Activated naive CD4-positive, alpha-beta T cell (primary cell): ENCODE measurements at regions not wholly inside any gene's neighbourhood (a gene's known extent, or its start where the extent isn't known, plus 50 kb on each side); places are given as distances from the start of the nearest gene placed in this dataset.

Experiments
- DNase-seq, 4 experiments: peaks; one replicate each; lab custom pipeline; 2025; lab: John Stamatoyannopoulos, UW

DNA sequence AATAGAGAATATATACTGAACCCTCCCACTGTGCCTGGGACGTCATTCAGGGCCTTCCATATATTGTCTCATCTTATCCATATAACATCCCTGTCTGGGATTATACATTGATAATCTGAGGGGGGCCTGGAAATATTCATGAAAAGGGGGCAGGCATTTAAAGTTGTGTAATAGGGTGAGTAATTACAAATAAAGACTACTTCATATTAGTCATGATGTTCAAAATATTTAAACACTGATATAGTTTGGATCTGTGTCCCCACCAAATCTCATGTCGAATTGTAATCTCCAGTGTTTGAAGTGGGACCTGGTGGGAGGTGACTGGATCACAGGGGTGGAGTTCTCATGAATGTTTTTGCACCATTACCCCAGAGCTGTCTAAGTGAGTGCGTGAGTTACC, 97.8 kb downstream of the AQP9 start:
- no peak for DNase-seq

DNA sequence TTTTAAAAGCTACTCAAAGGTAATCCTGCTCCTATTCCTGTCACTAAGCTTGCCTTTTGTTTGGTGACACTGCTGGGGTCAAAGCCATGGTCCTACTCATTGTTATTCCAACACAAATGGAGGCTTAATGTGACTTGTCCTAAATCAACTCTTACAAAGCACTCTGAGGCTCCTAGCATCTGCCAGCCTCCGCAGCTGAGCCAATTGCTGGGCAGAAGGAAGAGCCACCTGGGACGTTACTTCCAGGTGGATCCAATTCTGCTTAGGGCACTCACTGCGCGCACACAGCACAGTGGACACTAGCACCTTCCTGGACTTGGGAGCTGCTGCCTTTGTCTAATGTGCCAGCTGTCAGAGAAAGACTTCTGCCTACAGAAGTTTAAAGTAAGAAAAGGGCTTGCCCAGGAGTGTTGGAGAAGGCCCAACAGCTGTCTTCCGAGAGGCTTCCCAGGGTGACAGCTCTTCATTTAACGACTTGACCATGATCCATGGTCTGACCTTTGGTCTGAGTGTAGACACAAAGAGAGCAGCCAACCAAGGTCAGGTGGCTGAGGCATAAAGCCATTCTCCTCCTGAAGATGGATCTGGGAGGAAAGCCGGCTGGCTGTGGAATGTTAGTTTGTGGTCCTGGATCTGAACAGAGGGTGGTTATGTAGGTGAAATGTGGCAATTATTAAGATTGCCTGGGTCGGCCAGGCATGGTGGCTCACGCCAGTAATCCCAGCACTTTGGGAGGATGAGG, 102.2 kb downstream of the AQP9 start:
- no peak for DNase-seq

DNA sequence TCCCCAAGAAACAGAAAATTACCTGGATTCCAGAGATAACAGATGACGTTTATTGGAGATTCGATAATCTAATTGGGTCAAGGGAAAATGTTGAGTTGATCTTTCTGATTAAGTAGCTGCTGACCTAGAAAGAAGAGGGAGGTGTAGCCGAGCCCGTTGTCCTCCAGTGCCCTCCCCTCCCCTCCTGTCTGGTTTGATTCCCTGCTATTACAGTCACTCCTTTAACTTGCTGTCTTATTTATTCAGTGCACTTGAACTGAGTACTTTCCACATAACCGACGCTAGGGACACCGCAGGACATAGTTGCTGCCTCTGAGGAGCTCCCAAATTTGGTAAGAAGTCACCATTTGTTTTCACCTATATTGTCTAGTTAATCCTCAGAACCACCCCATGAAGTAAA, 103.7 kb downstream of the AQP9 start:
- DNase-seq, result no peak

DNA sequence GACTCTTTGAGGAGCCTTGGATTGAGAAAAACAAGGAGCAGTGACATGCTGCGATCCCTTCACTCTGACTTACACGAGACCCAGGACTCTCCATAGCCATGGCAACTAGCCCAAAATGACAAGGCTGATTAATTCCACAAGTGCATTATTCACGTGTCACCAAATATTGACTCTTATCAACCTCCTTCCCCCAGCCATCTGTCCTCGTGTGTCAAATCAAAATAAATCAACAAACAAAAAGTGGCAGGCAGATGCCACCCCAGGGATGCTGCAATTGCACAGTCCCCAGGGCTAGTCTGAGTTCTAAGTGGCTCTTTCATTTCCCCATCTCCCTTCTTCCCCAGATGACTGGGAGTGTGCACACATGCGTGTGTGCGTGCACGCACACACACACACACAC, 104.9 kb downstream of the AQP9 start:
- DNase-seq, result no peak

DNA sequence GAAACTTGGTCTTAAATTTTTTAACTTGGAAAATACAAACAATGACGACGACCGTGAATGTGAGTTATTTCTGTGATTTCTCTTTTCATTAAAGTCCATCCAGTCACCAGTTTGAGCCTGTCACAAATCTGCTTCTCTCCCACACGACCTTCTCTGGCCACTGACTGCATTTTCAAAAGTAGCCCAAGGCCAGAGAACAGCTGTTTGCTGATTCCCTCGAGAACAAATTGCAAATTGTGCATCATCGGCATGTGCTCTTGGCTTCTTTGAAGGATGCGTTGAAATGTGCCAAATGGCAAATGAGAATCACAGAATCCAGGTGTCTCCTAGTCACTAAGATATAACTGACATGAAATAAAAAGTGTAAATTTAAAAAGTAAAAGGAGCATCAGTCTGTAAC, 106.4 kb downstream of the AQP9 start:
- DNase-seq, result no peak

DNA sequence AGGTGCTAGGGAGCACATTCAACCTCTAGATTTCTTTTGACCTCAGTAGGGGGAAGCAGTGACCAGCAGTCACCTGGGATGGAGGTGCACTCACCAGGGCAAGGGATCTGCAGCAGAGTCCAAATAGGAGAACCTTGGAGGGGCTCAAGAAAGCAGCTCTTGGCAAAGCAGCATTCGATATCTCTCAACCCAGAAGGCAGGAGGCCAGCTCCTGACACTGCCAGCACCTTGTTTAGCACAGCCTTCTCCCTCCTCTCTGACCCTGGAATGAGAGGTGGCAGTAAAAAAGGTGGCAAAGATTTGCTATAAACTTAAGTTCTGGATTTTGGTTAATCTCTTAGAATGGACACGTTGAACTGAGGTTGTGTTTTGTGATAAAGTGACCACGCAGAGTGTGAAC, 107.9 kb downstream of the AQP9 start:
- DNase-seq, result no peak

DNA sequence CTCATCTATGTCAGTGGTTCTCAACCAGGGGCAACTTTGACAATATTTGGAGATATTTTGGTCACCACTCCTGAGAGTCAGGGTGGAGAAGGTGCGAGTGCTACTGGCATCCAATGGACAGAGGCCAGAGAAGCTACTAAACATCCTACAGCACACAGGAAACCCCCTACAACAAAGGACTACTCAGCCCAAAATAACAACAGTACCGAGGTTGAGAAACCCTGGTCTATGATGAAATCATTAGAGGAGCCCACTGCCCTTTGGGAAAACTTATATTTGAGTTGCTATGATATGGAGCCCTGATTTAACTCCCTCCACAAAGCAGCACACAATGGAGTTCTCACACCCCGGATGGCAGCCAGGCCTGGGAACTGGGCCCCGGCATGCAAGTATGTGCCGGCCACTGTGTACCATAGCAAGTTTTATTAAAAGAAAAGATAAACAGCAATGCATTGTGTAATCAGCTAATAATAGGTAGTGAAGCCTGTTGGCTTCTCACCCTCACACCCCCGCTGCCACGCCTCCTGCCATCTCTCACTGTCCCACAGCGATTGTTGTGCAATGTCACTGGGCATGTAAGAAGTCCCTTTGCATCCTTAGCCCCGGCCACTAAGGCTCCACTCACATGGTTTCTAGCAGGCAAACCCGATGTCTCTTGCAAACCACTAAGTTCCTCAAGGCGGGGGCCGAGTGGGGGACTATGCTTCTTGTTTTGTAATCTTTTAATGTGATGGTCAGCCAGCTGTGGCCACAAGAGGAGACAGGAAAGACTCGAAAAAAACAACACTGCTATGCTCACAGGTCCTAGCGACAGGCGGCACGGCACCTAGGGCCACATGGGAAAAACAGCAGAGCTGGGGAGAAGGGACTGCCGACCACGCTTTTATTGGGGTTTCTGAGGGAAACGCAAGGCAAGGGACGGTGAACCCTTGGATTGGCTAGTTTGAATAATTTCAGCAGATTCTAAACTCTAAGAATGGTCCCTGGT, 110.0 kb downstream of the AQP9 start:
- no peak for DNase-seq

DNA sequence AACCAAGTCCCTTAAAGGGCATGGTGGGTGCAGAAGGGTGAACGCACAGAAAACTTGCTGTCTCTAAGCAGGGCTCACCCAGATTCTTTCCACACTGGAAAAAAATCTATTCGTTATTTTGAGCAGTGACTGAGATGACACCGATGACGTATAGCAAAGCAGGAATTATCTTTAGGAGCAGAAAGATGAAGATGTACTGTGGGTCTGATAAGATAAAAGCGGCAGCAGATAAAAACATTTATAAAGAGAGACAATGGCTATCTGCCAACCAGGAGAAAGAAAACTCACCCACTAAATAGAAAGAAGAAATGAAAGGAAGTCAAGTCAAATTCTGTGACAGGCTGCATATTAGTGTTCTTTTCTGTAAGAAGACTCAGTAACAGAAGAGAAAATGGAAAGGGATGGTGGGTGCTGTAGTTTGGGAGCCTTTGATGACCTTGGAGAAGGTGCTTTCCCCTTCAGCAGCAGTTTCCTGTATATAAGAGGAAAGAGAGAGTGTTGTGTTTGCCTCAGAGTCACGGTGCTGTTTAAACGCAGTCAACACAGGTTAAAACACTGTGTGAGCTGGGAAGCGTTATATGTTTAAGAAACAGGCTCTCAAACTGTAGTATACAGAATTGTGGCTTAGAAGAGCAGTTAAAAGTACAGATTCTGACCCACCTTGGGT, 111.6 kb downstream of the AQP9 start:
- no peak for DNase-seq

DNA sequence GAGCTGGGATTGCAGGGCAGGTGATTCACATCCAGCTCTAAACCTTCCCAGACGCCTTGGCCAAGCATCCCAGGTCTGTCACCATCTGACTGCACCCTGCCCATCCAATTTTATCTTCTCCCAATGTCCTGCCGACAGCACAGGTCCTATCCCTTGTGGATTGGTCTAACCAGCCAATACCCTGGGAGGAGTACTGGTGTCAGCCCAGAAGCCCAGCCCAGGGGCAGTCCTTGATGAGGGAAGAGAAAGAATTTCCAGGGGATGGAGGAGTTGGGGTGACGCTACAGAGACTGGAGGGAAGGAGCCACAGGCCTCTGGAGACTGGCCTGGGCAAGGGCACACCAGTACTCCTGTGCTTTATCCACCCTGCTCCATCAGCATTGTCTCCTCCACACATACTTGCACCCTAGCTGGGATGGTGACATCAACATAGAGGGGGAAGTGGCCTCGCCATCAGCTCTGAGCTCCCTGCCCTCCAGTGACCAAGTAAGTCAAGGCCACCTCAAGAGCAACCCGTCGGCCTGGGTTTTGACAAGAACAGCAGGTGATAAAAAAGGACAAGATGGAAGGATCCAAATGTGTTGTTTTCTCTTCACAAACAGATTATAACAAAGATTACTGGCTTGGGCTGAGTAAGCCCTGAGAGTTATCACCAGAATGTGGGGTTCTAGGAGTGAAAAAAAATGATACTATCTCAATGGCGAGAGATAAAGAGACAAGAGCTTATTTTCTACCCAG, 114.6 kb downstream of the AQP9 start:
- no peak for DNase-seq

DNA sequence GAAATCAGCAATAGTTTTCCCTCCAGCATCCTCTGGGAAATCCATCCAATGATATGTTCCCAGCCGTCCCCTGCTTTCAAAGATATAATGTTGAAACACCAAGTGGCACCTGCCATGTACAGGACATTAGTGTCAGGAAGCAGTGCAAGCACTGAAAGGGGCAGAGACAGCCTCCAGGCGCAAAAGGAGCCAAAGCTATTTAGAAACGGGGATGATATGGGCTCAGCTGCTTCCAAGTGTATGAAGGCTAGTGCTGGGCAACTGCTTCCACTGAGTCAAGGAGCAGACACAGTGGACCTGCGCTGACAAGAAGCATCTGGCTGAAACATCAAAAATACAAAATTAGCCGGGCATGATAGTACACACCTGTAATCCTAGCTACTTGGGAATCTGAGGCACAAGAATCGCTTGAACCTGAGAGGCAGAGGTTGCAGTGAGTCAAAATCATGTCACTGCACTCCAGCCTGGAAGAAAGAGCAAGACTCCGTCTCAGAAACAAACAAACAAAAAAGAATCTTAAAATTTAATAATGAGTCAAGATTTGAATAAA, 119.7 kb downstream of the AQP9 start:
- no peak for DNase-seq

DNA sequence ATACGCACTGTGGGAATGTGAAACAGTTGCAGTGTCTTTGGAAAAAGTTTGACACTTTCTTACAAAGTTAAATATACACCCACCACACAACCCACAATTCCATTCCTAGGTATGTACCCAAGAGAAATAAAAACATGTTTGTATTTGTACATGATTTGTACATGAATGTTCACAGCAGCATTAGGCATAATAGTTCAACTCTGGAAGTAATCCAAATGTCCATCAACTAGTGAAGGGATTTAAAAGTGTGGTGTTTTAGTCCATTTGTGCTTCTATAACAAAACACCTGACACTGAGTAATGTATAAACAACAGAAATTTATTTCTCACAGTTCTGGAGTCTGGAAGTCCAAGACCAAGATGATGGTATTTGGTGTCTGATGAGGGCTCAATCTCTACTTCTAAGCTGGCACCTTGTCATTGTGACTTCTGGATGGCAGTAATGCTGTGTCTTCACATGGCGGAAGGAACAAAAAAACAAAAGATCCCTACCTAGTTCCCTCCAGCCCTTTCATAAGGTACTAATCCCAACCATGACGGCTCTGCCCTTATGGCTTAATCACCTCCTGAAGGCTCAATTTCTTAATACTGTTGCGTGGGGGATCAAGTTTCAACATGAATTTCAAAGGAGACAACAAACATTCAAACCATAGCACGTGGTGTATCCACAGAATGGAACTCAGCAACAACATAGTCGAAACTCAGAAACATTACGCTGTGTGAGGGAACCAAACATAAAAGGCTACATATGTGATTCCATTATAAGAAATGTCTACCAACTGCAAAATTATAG, 120.5 kb downstream of the AQP9 start:
- no peak for DNase-seq

DNA sequence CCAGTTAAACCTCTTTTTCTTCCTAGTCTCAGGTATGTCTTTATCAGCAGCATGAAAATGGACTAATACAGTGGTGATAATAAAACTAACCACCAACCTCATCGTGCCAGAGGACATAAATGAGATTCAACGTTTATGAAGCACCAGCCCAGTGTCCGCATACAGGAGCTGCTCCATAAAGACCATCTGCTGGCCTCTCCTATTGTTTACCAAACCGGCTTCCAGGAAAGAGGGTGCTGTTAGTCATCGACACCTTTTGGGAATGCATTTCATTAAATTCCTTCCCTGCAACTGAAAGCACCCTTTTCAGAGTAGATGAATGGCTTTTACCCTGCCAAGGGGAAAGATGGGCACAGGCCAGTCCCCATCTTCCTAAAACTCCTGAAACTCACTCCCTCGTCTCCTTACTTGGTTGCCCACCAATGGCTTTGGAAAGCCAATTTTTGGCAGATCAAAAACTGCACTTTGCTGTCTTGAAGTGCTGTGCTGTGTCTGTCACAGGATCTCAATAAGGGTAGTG, 122.1 kb downstream of the AQP9 start:
- no peak for DNase-seq

DNA sequence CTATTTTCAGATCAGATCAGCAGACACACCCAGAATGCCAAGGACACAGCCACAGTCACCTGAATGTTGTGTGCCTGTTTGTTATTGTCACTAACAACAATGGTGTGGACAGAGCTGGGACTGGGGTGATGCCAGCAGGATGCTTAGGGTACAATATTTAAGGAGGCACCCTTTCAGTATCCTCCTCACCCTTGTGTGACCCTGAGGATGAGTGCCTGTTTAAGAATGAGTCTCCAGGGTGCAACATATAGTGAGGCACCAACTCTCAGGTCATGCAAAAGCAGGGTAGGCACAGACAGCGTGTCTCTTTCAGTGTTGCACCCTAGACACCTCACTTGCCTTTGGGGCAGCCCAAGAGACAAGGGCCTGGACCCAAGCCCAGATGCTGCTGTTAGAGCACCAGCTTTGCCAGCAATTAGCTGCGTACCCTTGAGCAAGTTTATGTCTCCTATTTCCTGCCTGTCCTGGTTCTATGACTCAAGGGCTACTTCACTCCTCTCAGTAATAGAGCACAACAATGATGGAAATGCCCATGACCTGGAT, 122.6 kb downstream of the AQP9 start:
- no peak for DNase-seq

DNA sequence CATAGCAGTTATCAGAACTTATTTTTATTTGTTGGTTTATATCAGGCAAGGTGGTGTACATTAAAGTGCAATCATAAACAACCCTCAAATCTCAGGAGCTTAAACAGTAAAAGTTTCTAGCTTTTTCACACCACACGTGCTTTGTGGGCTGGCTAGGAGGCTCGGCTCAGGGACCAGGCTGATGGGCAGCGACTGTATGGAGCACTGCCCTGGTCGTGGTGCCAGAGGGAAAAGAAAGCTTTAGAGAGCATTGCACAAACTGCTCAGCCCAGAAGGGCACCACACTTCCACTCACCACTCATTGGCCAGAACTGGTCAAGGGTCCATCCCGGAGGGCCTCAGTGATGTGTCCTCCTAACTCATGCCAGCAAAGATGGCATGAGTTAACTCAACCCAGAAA, 123.2 kb downstream of the AQP9 start:
- no peak for DNase-seq

DNA sequence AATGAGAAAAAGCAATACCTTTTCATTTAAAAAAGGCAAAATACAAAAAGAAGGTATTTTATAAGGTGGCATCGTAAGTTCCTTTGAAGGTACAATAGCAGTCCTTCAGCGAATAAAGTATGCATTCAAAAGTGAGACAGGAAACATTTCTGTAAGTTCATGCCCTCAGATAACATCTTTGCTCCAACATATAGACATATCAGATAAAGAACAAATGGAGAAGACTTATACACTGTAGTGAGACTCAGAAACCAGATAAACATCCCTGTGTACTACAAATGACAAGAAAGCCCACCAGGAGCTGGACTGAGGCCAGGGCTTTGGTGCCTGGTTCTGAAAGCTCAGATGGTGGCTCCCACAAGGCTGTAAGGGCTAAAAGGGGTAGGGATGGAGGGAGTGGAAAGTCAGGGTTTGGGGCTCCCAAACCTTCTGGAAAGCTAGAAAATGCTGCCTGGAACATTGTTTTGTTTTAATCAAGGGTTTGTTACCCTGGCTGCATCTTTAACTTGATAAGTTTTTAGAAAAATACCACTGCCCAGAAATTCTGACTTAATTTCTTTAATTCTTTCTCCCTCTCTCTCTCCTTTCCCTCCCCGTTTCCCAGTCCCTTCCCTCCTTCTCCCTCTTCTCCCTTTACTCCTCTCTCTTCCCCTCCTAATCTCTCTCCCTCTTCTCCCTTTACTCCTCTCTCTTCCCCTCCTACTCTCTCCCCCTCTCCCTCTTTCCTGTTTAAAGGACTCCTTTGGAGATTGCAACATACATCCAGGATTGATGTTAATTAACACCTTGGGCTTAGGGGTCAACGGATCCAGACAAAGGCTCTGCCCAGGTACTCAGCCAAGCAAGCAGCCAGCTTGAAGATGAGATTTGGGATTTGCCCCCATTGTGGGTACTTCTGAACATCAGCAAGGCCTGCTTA, 126.1 kb downstream of the AQP9 start:
- DNase-seq, result no peak

DNA sequence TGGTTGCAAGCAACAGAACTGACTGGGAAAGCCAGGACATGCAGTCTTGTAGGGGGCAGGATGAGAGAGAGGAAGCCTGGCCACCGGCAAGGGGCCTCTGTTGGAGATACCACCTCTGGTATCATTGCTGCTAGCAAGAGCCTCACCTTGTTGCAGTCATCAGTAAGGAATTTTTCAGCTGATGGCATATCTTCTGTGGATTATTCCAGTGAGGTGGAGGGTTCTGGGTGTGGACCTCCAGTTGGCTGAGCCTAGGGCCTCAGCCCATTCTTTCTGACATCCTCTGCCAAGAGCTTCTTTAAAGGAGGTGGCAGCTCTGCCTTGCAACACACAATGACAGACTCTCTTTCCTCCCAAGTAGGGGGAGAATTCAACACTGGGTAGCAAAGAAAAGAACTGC, 128.9 kb downstream of the AQP9 start:
- DNase-seq, result no peak

DNA sequence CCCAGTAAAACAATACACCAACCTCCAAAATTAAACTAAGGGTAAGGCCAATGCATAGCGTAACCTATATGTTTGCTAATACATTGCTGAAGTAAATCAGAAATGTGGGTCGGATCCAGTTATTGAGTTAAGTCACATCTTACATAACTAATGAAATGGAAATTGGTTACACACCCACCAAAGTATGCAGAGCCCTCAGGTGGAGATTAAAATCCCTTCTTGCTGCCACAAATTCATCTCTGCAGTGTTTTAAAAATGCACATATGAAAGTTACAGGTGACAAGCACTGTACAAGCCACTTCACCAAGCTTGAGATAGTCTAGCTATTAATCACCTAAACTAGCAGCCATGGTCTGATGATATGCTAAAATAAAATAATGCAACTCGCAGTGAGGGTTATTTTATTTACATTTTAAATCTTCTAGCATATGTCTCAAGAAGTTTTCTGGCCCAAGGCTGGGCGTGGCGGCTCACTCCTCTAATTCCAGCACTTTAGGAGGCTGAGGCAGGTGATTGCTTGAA, 130.6 kb downstream of the AQP9 start:
- no peak for DNase-seq

DNA sequence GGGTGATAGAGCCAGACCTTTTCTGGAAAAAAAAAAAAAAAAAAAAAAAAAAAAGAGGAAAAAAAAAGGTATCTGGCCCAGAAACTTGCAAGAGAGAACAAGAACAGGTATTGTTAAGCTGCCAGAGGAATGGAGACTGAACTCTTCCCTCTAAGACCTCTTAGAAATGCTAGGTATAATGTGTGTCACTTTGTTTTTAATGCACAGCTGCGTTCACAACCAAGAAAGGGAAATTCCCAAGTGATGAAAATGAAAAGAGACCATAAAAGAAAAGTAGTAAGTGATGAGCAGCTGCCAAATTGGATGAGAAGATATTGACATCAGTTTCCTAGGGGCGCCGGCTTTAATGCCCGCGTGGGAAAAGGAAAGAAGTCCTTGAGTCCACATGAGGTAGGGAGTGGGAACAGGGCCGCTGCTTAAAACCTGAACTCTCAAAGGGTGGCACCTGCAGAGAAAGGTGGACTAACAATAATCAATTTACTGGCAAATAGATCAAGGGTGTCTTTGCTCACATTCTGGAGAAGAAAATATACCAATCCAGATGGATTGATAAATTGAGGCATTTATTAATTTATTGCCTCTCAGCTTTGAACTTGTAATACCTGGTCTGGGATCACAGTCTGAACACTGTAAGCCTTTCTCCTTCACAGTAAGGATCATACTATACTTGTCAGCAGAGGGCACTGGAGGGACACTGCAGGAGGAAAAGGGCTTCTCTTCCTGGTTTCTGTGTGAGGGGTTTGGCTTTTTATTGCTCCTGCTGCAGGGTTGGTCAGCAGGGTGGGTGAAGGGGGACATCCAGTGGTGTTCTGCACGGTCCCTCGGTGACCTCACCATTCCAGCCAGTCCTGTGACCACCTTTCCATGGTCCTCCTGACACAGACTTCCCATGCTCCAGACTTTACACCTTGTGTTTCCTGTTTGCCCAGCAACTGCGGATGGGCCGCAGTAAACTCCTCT, 131.6 kb downstream of the AQP9 start:
- DNase-seq, result no peak
